PC-3 (cell line): ENCODE measurements at regions not wholly inside any gene's neighbourhood (a gene's known extent, or its start where the extent isn't known, plus 50 kb on each side); places are given as distances from the start of the nearest gene placed in this dataset.
A peak's percentile ranks its signal among the peaks of the same experiment; 100 is the strongest.

Experiments
- ATAC-seq: fragments of 200-7000 bp; cut with Tn5 transposase; 2 replicates; pipeline ENCODE4 v1.9.1; 2020; ENCODE audit warnings: mild to moderate bottlenecking, moderate library complexity
- BruUV-seq: library from RNA; stranded (reverse); fragments of 400-500 nt; replicated peaks from 2 replicates; lab custom pipeline; 2021; lab: Mats Ljungman, UMichigan
- CTCF ChIA-PET: fragments of 300-600 bp; sonication (Branson Sonifier 250); formaldehyde crosslinking; loops from one replicate; lab custom pipeline; 2022; ENCODE audit warnings: antibody characterized with exemption; lab: Charles Lee
- POLR2A ChIA-PET: fragments of 300-600 bp; sonication (Branson Sonifier 250); formaldehyde crosslinking; loops from one replicate; lab custom pipeline; 2022; ENCODE audit warnings: antibody characterized with exemption; ENCODE audit not compliant: unreplicated experiment; lab: Charles Lee
- DNase-seq: peaks from one replicate; pipeline ENCODE4 v3.0.0-alpha.2; 2015
- H2AFZ ChIP-seq: fragments of 300-600 bp; sonication (generic); 2 replicates; pipeline ENCODE4 v1.6.0; 2016; ENCODE audit warnings: antibody characterized with exemption, low read length
- H3F3A ChIP-seq: fragments of 300-600 bp; sonication (generic); one replicate; pipeline ENCODE4 v1.6.0; 2017; ENCODE audit warnings: antibody characterized with exemption, low read length, control low read depth, mild to moderate bottlenecking; ENCODE audit not compliant: unreplicated experiment
- H3K27ac ChIP-seq: fragments of 300-600 bp; sonication (generic); 2 replicates; pipeline ENCODE4 v1.5.1; 2016; ENCODE audit warnings: mild to moderate bottlenecking, low read length
- H3K27me3 ChIP-seq: fragments of 300-600 bp; sonication (generic); 2 replicates; pipeline ENCODE4 v1.6.1; 2016; ENCODE audit warnings: low read length, mixed read lengths
- H3K36me3 ChIP-seq: fragments of 300-600 bp; sonication (generic); 2 replicates; pipeline ENCODE4 v1.6.1; 2016; ENCODE audit warnings: low read depth, mixed run types, low read length, mixed read lengths
- H3K4me1 ChIP-seq: fragments of 300-600 bp; sonication (generic); 2 replicates; pipeline ENCODE4 v1.5.1; 2016; ENCODE audit warnings: low read length; ENCODE audit not compliant: insufficient read depth
- H3K4me2 ChIP-seq: fragments of 300-600 bp; sonication (generic); 2 replicates; pipeline ENCODE4 v1.6.0; 2016; ENCODE audit warnings: low read length
- H3K4me3 ChIP-seq: fragments of 300-600 bp; sonication (generic); 2 replicates; pipeline ENCODE4 v1.5.1; 2016; ENCODE audit warnings: mild to moderate bottlenecking, low read length, mixed read lengths
- H3K79me2 ChIP-seq: fragments of 300-600 bp; sonication (generic); 2 replicates; pipeline ENCODE4 v1.6.1; 2017; ENCODE audit warnings: low read length, mixed read lengths
- H3K9ac ChIP-seq: fragments of 300-600 bp; sonication (generic); 2 replicates; pipeline ENCODE4 v1.6.0; 2016; ENCODE audit warnings: mild to moderate bottlenecking, low read length
- H3K9me2 ChIP-seq: fragments of 300-600 bp; sonication (generic); replicated peaks from 2 replicates; pipeline ENCODE4 v1.6.1; 2016; ENCODE audit warnings: mixed run types, low read length, mixed read lengths
- H3K9me3 ChIP-seq: fragments of 300-600 bp; sonication (generic); 2 replicates; pipeline ENCODE4 v1.6.1; 2016; ENCODE audit warnings: low read length, mixed read lengths
- H4K20me1 ChIP-seq: fragments of 300-600 bp; sonication (generic); 2 replicates; pipeline ENCODE4 v1.6.1; 2016; ENCODE audit warnings: low read length, mixed read lengths
- EZH2 ChIP-seq: fragments of 300-600 bp; sonication (generic); IDR thresholded peaks from one replicate; pipeline ENCODE4 v1.6.1; 2017; ENCODE audit warnings: antibody characterized with exemption, mild to moderate bottlenecking, low read length; ENCODE audit not compliant: unreplicated experiment
- EZH2phosphoT487 ChIP-seq: fragments of 300-600 bp; sonication (generic); IDR thresholded peaks from 2 replicates; pipeline ENCODE4 v1.6.1; 2018; ENCODE audit warnings: mild to moderate bottlenecking, antibody characterized with exemption, low read length, borderline replicate concordance
- intact Hi-C: fragments of 100-400 bp; cut with micrococcal nuclease; formaldehyde crosslinking; loops from 2 replicates; pipeline ENCODE4 v1.9.0; 2023
- TF ChIP-seq, protein P1 (sequence below): fragments of 300-600 bp; sonication (generic); conservative IDR thresholded peaks from 2 replicates; pipeline ENCODE4 v1.5.1; 2017; ENCODE audit warnings: antibody characterized with exemption, low read depth, mild to moderate bottlenecking, low read length

DNA sequence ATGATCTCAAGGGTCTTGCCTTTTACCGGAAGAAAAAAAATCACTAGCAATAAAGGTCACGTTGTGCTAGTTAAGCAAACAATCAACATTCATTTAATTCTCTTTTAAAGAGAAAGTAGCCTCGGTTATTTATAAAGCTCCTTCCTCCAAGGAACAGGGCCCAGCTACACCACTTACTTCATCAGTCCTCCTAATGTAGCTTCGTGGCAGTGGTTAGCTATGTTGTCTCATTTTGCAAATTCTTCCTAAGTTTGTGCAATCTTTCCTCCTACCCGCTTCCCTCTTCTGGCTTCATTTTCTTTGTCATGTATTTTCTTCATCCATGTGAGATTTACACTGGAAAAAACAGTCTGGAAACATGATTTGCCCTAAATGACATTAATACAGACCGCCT, 554.2 kb downstream of the NUF2 start:
- peak overlapping the region; percentile 30; the same call in 1 of the 2 replicates for H3K4me2 ChIP-seq
- H4K20me1 ChIP-seq = no peaks in the 10 kb centered on the region
- no peak for DNase-seq
- H3K4me1 ChIP-seq = no peaks in the 10 kb centered on the region
- no peaks in the 10 kb centered on the region for H3K79me2 ChIP-seq
- no TSS peak for BruUV-seq
- H3K27me3 ChIP-seq = 0 out of 2 replicates have a peak, but pooled peaks cover 3% of the 10 kb centered on the region
- no peak overlapping the region for H2AFZ ChIP-seq
- no peaks in the 10 kb centered on the region for H3K9me2 ChIP-seq
- intact Hi-C loops = no loop called here
- no peak overlapping the region for H3K27ac ChIP-seq
- no peak overlapping the region for H3K9ac ChIP-seq
- H3K9me3 ChIP-seq = no peaks in the 10 kb centered on the region
- no peaks in the 10 kb centered on the region for H3K36me3 ChIP-seq
- no peaks in the 10 kb centered on the region for H3F3A ChIP-seq
- ChIA-PET CTCF (no interaction called here), POLR2A (no interaction called here)
- H3K4me3 ChIP-seq = no peak overlapping the region
- ATAC-seq = no peak
- TF ChIP-seq EZH2phosphoT487 = no peak
- TF ChIP-seq, protein P1, sequence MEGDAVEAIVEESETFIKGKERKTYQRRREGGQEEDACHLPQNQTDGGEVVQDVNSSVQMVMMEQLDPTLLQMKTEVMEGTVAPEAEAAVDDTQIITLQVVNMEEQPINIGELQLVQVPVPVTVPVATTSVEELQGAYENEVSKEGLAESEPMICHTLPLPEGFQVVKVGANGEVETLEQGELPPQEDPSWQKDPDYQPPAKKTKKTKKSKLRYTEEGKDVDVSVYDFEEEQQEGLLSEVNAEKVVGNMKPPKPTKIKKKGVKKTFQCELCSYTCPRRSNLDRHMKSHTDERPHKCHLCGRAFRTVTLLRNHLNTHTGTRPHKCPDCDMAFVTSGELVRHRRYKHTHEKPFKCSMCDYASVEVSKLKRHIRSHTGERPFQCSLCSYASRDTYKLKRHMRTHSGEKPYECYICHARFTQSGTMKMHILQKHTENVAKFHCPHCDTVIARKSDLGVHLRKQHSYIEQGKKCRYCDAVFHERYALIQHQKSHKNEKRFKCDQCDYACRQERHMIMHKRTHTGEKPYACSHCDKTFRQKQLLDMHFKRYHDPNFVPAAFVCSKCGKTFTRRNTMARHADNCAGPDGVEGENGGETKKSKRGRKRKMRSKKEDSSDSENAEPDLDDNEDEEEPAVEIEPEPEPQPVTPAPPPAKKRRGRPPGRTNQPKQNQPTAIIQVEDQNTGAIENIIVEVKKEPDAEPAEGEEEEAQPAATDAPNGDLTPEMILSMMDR = no peak
- TF ChIP-seq EZH2 = no peak

DNA sequence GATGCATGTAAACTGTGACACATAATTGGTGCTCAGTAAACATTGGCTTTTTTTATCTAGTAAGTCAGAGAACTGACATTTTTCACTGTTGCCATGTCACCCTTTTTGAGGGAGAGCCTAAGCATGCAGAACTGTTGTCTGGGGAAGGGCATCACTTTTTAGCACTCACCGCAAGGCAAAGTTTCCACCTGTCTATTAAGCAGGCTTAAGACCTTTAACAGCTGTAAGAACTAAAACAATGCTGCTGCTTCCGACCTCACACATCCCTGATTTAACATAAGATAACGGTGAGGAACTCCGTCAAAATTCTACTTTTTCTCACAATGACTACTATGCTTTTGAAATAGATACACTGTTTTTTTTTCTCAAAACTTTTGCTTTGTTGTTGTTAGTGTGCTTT, 554.8 kb downstream of the NUF2 start:
- intact Hi-C loops = no loop called here
- no peak overlapping the region for H2AFZ ChIP-seq
- no peak for ATAC-seq

DNA sequence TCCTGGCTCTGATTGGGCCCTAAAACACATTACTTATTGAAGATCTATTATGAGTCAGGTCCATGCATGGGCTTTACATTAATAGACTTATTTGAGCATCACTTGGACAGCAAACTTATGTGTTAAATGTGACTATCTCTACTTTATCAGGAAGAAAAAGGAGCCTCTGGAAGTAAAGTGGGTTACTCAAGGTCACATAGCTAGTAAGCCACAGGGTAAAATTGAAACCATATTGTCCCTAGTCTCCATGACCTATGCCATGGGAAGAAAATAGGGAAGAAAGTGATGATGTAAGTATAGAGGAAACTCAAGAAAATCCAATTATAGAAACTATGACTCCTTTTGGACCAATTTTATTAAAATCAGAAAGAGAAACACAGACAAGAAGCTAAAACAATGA, 555.3 kb downstream of the NUF2 start:
- no peaks in the 10 kb centered on the region for H4K20me1 ChIP-seq
- H3K36me3 ChIP-seq = no peaks in the 10 kb centered on the region
- DNase-seq (no peak), ATAC-seq (no peak)
- no peak overlapping the region for H3K27ac ChIP-seq
- H3K4me3 ChIP-seq = no peak overlapping the region
- no peaks in the 10 kb centered on the region for H3K4me1 ChIP-seq
- intact Hi-C loops = no loop called here
- H3K9me3 ChIP-seq = no peaks in the 10 kb centered on the region
- no peak overlapping the region for H2AFZ ChIP-seq
- no peaks in the 10 kb centered on the region for H3K9me2 ChIP-seq
- no peaks in the 10 kb centered on the region for H3K79me2 ChIP-seq
- H3K9ac ChIP-seq = no peak overlapping the region
- TF ChIP-seq, protein P1 = no peak
- H3K27me3 ChIP-seq = 0 out of 2 replicates have a peak, but pooled peaks cover 3% of the 10 kb centered on the region
- H3K4me2 ChIP-seq = no peak overlapping the region
- no peaks in the 10 kb centered on the region for H3F3A ChIP-seq
- ChIA-PET POLR2A (no interaction called here), CTCF (no interaction called here)
- no TSS peak for BruUV-seq

More for the DNA sequence above, 554.8 kb downstream of the NUF2 start:
- TF ChIP-seq EZH2 (no peak), EZH2phosphoT487 (no peak)
- TF ChIP-seq, protein P1 = no peak
- H3K9ac ChIP-seq = no peak overlapping the region
- no peak overlapping the region for H3K4me2 ChIP-seq
- ChIA-PET CTCF (no interaction called here), POLR2A (no interaction called here)
- no peaks in the 10 kb centered on the region for H3F3A ChIP-seq
- 0 out of 2 replicates have a peak, but pooled peaks cover 3% of the 10 kb centered on the region for H3K27me3 ChIP-seq
- no peaks in the 10 kb centered on the region for H3K9me3 ChIP-seq
- H4K20me1 ChIP-seq = no peaks in the 10 kb centered on the region
- no peak overlapping the region for H3K4me3 ChIP-seq
- no peak overlapping the region for H3K27ac ChIP-seq
- H3K36me3 ChIP-seq = no peaks in the 10 kb centered on the region
- DNase-seq = no peak
- H3K79me2 ChIP-seq = no peaks in the 10 kb centered on the region
- no peaks in the 10 kb centered on the region for H3K4me1 ChIP-seq
- H3K9me2 ChIP-seq = no peaks in the 10 kb centered on the region
- no TSS peak for BruUV-seq
